K562 (cell line): ENCODE measurements at regions not wholly inside any gene's neighbourhood (a gene's known extent, or its start where the extent isn't known, plus 50 kb on each side); places are given as distances from the start of the nearest gene placed in this dataset.

Experiments
- ATAC-seq: fragments of 200-7000 bp; cut with Tn5 transposase; 3 replicates; pipeline ENCODE4 v1.9.1; 2020; ENCODE audit warnings: moderate library complexity
- BruUV-seq: library from RNA; stranded (reverse); fragments of 400-500 nt; replicated peaks from 2 replicates; lab custom pipeline; 2021; lab: Mats Ljungman, UMichigan
- CTCF ChIA-PET: fragments of 300-600 bp; formaldehyde crosslinking; extraction: SDS; loops from one replicate; lab custom pipeline; 2021; ENCODE audit warnings: low intra/inter-chr PET ratio; lab: Yijun Ruan, JAX
- POLR2A ChIA-PET: fragments of 300-600, 350-650 bp; sonication (Branson Sonifier 250); formaldehyde crosslinking; extraction: SDS; loops from one replicate; lab custom pipeline; 2021; ENCODE audit warnings: antibody characterized with exemption, inconsistent platforms; lab: Yijun Ruan, JAX
- DNase-seq, 4 experiments: peaks; one replicate each; pipeline versions ENCODE4 v3.0.0 to v3.0.0-alpha.2; 2011 to 2018; ENCODE audit warnings: low spot score in 3 of 4, mixed read lengths in 3 of 4; ENCODE audit errors: extremely low read depth in 1 of 4
- FAIRE-seq: peaks from 2 replicates; lab custom pipeline; 2011; peaks lifted over from hg19 to GRCh38; lab: Jason Lieb, UNC
- H2AFZ ChIP-seq: 2 replicates; pipeline ENCODE4 v1.6.0; 2011; ENCODE audit warnings: low read depth, low read length, control low read depth, inconsistent platforms
- H3K27ac ChIP-seq: fragments of 200-600 bp; 3 replicates; pipeline ENCODE4 v1.8.0; 2011; ENCODE audit warnings: low read depth, mild to moderate bottlenecking, control low read depth, inconsistent platforms, low read length, moderate library complexity, mixed read lengths; ENCODE audit errors: extremely low read depth
- H3K27me3 ChIP-seq, 2 experiments: fragments of 300-600 bp in 1 of 2; 2 replicates in 1 of 2; 3 replicates in 1 of 2; pipeline versions ENCODE4 v1.6.0 to v1.8.0; 2011; ENCODE audit warnings: inconsistent platforms in 2 of 2, low read length in 2 of 2, mild to moderate bottlenecking in 1 of 2, mixed read lengths in 1 of 2, moderate library complexity in 1 of 2; ENCODE audit not compliant: control insufficient read depth in 2 of 2, insufficient read depth in 2 of 2
- H3K36me3 ChIP-seq: fragments of 300-600 bp; 3 replicates; pipeline ENCODE4 v1.8.0; 2011; ENCODE audit warnings: mild to moderate bottlenecking, low read length, inconsistent platforms; ENCODE audit not compliant: control insufficient read depth, insufficient read depth
- H3K4me1 ChIP-seq, 2 experiments: fragments of 200-600 bp in 1 of 2; replicated peaks in 1 of 2; 2 replicates in 1 of 2; 3 replicates in 1 of 2; pipeline versions ENCODE4 v1.5.1 to v1.8.0; 2011; ENCODE audit warnings: inconsistent platforms in 2 of 2, low read length in 2 of 2, mild to moderate bottlenecking in 1 of 2, mixed read lengths in 1 of 2, moderate library complexity in 1 of 2; ENCODE audit not compliant: control insufficient read depth in 2 of 2, insufficient read depth in 2 of 2
- H3K4me2 ChIP-seq: 2 replicates; pipeline ENCODE4 v1.6.1; 2011; ENCODE audit warnings: low read length, control low read depth, inconsistent platforms, mixed read lengths; ENCODE audit not compliant: insufficient read depth
- H3K4me3 ChIP-seq: fragments of 200-600 bp; sonication (generic), shearing (Covaris generic); 2 replicates; pipeline ENCODE4 v1.5.1; 2016; ENCODE audit warnings: control low read depth, inconsistent platforms
- H3K79me2 ChIP-seq: fragments of 200-600 bp; 3 replicates; pipeline ENCODE4 v1.8.0; 2011; ENCODE audit warnings: low read length, inconsistent platforms; ENCODE audit not compliant: control insufficient read depth, insufficient read depth
- H3K9ac ChIP-seq, 2 experiments: 2 replicates each; pipeline versions ENCODE4 v1.6.0 to v1.6.1; 2011; ENCODE audit warnings: low read depth in 2 of 2, low read length in 2 of 2, control low read depth in 1 of 2, inconsistent platforms in 1 of 2, mild to moderate bottlenecking in 1 of 2, mixed read lengths in 1 of 2; ENCODE audit not compliant: insufficient read depth in 1 of 2
- H3K9me1 ChIP-seq: one replicate; pipeline ENCODE4 v1.6.0; 2011; ENCODE audit warnings: inconsistent platforms, mild to moderate bottlenecking, low read length, moderate library complexity; ENCODE audit not compliant: control insufficient read depth, insufficient read depth
- H3K9me3 ChIP-seq: replicated peaks from 2 replicates; pipeline ENCODE4 v1.5.1; 2011; ENCODE audit warnings: low read depth, low read length, inconsistent platforms; ENCODE audit not compliant: control insufficient read depth, insufficient read depth
- H4K20me1 ChIP-seq: replicated peaks from 2 replicates; pipeline ENCODE4 v1.6.1; 2011; ENCODE audit warnings: low read length, inconsistent platforms, mixed read lengths; ENCODE audit not compliant: control insufficient read depth, insufficient read depth
- ARNT ChIP-seq, 2 experiments: fragments of 450-650 bp; IDR thresholded peaks; 2 replicates each; pipeline ENCODE4 v1.6.1; 2016; ENCODE audit warnings: mild to moderate bottlenecking in 1 of 2
- ZNF766 ChIP-seq: fragments of 200-800 bp; sonication (Bioruptor generic); conservative IDR thresholded peaks from 2 replicates; pipeline ENCODE4 v1.6.1; 2016; ENCODE audit warnings: missing genetic modification characterization, missing compliant biosample characterization
- WGBS: fragments of 100-300 bp; shearing (Covaris generic); methylation state at CpG from one replicate; pipeline ENCODE4 v1.1.6; 2016; ENCODE audit warnings: low coverage, mixed read lengths; ENCODE audit not compliant: insufficient coverage; ENCODE audit errors: missing lambda C conversion rate; 5-methylcytosine and 5-hydroxymethylcytosine counted together
- in situ Hi-C: fragments of 300-500 bp; cut with MboI; formaldehyde crosslinking; loops from 4 replicates; pipeline ENCODE4 v1.15.0; 2018; ENCODE audit warnings: inconsistent platforms, mixed read lengths
- intact Hi-C: fragments of 100-400 bp; cut with micrococcal nuclease; formaldehyde crosslinking; loops from 2 replicates; pipeline ENCODE4 v1.14.2; 2022
- TF ChIP-seq, protein P1 (sequence below): sonication (generic); formaldehyde crosslinking; IDR thresholded peaks from 2 replicates; pipeline ENCODE4 v1.8.1; 2023; ENCODE audit warnings: mild to moderate bottlenecking, missing genetic modification reagents, moderate library complexity
- TF ChIP-seq, protein P2 (sequence below): sonication (generic); formaldehyde crosslinking; IDR thresholded peaks from 2 replicates; pipeline ENCODE4 v1.8.1; 2022; ENCODE audit warnings: missing genetic modification reagents

DNA sequence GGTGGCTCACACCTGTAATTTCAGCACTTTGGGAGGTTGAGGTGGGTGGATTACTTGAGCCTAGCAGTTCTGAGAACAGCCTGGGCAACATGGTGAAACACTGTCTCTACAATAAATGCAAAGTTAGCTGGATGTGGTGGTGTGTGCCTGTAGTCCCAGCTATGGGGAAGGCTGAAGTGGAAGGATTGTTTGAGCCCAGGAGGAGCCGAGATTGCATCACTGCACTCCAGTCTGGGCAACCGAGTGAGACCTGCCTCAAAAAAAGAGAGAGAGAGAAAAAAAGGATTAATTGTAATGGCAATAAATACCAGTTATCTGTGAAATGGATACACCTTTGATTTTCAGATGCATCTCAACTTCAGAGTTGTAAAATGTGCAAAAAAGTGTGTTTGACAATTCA lies 58.8 kb downstream of the SPRY1 start:
- Histone ChIP-seq H3K4me2 (no peak overlapping the region), H3K9me1 (no peaks in the 10 kb centered on the region), H3K9ac (no peak overlapping the region), H4K20me1 (no peaks in the 10 kb centered on the region), H3K9me3 (no peaks in the 10 kb centered on the region), H3K4me3 (no peak overlapping the region), H3K36me3 (no peaks in the 10 kb centered on the region), H3K27ac (no peak overlapping the region), H3K27me3 (no peaks in the 10 kb centered on the region; a peak in 1 of 5 replicates), H3K79me2 (no peaks in the 10 kb centered on the region), H3K4me1 (no peaks in the 10 kb centered on the region), H2AFZ (no peak overlapping the region)
- in situ Hi-C loops (no loop called here), intact Hi-C loops (no loop called here)
- ATAC-seq (no peak), FAIRE-seq (no peak), DNase-seq (no peak)
- TF ChIP-seq, protein P1, sequence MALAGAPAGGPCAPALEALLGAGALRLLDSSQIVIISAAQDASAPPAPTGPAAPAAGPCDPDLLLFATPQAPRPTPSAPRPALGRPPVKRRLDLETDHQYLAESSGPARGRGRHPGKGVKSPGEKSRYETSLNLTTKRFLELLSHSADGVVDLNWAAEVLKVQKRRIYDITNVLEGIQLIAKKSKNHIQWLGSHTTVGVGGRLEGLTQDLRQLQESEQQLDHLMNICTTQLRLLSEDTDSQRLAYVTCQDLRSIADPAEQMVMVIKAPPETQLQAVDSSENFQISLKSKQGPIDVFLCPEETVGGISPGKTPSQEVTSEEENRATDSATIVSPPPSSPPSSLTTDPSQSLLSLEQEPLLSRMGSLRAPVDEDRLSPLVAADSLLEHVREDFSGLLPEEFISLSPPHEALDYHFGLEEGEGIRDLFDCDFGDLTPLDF (CRISPR knock-in tag) = no peak
- TF ChIP-seq ZNF766 (CRISPR knock-in tag) (no peak), ARNT (IDR thresholded peaks at IDR 0.05) (no peak)
- TF ChIP-seq, protein P2, sequence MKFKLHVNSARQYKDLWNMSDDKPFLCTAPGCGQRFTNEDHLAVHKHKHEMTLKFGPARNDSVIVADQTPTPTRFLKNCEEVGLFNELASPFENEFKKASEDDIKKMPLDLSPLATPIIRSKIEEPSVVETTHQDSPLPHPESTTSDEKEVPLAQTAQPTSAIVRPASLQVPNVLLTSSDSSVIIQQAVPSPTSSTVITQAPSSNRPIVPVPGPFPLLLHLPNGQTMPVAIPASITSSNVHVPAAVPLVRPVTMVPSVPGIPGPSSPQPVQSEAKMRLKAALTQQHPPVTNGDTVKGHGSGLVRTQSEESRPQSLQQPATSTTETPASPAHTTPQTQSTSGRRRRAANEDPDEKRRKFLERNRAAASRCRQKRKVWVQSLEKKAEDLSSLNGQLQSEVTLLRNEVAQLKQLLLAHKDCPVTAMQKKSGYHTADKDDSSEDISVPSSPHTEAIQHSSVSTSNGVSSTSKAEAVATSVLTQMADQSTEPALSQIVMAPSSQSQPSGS (CRISPR knock-in tag) = no peak
- ChIA-PET CTCF (no interaction called here), POLR2A (no interaction called here)
- WGBS = 0% methylated on average over 2 of the region's 2 CpGs
- no TSS peak for BruUV-seq
